Activated CD4-positive, alpha-beta T cell treated with anti-CD3 and anti-CD28 coated beads, Interleukin-2, Interleukin-4, amounts not matched to agents 100 ng/mL and 50 ng/mL, durations not matched to agents 16 hours and 8 hours (primary cell): ENCODE measurements at regions not wholly inside any gene's neighbourhood (a gene's known extent, or its start where the extent isn't known, plus 50 kb on each side); places are given as distances from the start of the nearest gene placed in this dataset.
"Not testable (repeated sequence)": the region's sequence is repeated elsewhere in the genome, so short reads cannot be mapped to it uniquely, and the experiment has no call there.

Experiments used
- DNase-seq: peaks from one replicate; pipeline ENCODE4 v3.0.0-alpha.2; 2020; ENCODE audit warnings: low spot score

- no peak for DNase-seq
Measured at GRCh38 chr10:45118929-45119328, 118.2 kb downstream of the ZNF22 start.

- not testable (repeated sequence) for DNase-seq
Measured at GRCh38 chr10:45122180-45122860, 121.6 kb downstream of the ZNF22 start.

GRCh38 chr10:45135443-45136198 is 134.9 kb downstream of the ZNF22 start:
- no peak for DNase-seq

GRCh38 chr10:45136256-45136655 is 135.5 kb downstream of the ZNF22 start:
- DNase-seq, result no peak

GRCh38 chr10:45144326-45145070 is 143.8 kb downstream of the ZNF22 start:
- DNase-seq, result no peak

GRCh38 chr10:45145143-45145542 is 144.4 kb downstream of the ZNF22 start:
- not testable (repeated sequence) for DNase-seq

GRCh38 chr10:45147000-45147399 is 146.3 kb downstream of the ZNF22 start:
- DNase-seq, result no peak

GRCh38 chr10:45150997-45151396 is 150.3 kb downstream of the ZNF22 start:
- no peak for DNase-seq

GRCh38 chr10:45151467-45152214 is 150.9 kb downstream of the ZNF22 start:
- no peak for DNase-seq

- DNase-seq, result no peak
Measured at GRCh38 chr10:45152726-45153125, 152.0 kb downstream of the ZNF22 start.

- DNase-seq, result no peak
Measured at GRCh38 chr10:45154502-45154901, 153.8 kb downstream of the ZNF22 start.

- DNase-seq, result no peak
Measured at GRCh38 chr10:45155784-45156183, 155.1 kb downstream of the ZNF22 start.

GRCh38 chr10:45160271-45160670 is 155.1 kb downstream of the OR13A1 start:
- DNase-seq, result no peak

- DNase-seq, result no peak
Measured at GRCh38 chr10:45163315-45163975, 152.0 kb downstream of the OR13A1 start.

GRCh38 chr10:45175520-45176118 is 139.8 kb downstream of the OR13A1 start:
- DNase-seq, result not testable (repeated sequence)

- DNase-seq, result no peak
Measured at GRCh38 chr10:45179691-45180090, 135.7 kb downstream of the OR13A1 start.

- DNase-seq, result no peak
Measured at GRCh38 chr10:45180507-45180906, 134.9 kb downstream of the OR13A1 start.

GRCh38 chr10:45180946-45181875 is 134.2 kb downstream of the OR13A1 start:
- DNase-seq, result no peak

- DNase-seq, result no peak
Measured at GRCh38 chr10:45183174-45183573, 132.2 kb downstream of the OR13A1 start.
